Brain microvascular endothelial cell (primary cell): ENCODE measurements at regions not wholly inside any gene's neighbourhood (a gene's known extent, or its start where the extent isn't known, plus 50 kb on each side); places are given as distances from the start of the nearest gene placed in this dataset.

Experiments
- DNase-seq: peaks from one replicate; pipeline ENCODE4 v3.0.0-alpha.2; 2020
- H3K27ac ChIP-seq: fragments of 250-450 bp; sonication (Bioruptor Pico); 2 replicates; pipeline ENCODE4 v1.5.1; 2020; ENCODE audit warnings: mild to moderate bottlenecking, moderate library complexity
- H3K27me3 ChIP-seq: fragments of 250-450 bp; sonication (Bioruptor Pico); replicated peaks from 2 replicates; pipeline ENCODE4 v1.5.1; 2020; ENCODE audit warnings: mild to moderate bottlenecking
- H3K36me3 ChIP-seq: fragments of 250-450 bp; sonication (Bioruptor Pico); replicated peaks from 2 replicates; pipeline ENCODE4 v1.5.1; 2020; ENCODE audit warnings: mild to moderate bottlenecking
- H3K4me3 ChIP-seq: 2 replicates; pipeline ENCODE4 v1.5.1; 2011; ENCODE audit warnings: low read depth, mild to moderate bottlenecking, control low read depth, low read length, moderate library complexity
- in situ Hi-C: cut with HindIII; loops from 2 replicates; pipeline ENCODE4 v1.10.0; 2017; ENCODE audit warnings: low sequenced_read_pairs, low pct_ligation_motif_present
- TF ChIP-seq, protein P1 (sequence below): IDR thresholded peaks from 2 replicates; pipeline ENCODE4 v1.5.1; 2011; ENCODE audit warnings: low read depth, mild to moderate bottlenecking, moderate library complexity, low read length, control low read depth, inconsistent platforms; ENCODE audit errors: missing control alignments

- no peak overlapping the region for H3K4me3 ChIP-seq
- in situ Hi-C loops: no loop called here
- TF ChIP-seq, protein P1, sequence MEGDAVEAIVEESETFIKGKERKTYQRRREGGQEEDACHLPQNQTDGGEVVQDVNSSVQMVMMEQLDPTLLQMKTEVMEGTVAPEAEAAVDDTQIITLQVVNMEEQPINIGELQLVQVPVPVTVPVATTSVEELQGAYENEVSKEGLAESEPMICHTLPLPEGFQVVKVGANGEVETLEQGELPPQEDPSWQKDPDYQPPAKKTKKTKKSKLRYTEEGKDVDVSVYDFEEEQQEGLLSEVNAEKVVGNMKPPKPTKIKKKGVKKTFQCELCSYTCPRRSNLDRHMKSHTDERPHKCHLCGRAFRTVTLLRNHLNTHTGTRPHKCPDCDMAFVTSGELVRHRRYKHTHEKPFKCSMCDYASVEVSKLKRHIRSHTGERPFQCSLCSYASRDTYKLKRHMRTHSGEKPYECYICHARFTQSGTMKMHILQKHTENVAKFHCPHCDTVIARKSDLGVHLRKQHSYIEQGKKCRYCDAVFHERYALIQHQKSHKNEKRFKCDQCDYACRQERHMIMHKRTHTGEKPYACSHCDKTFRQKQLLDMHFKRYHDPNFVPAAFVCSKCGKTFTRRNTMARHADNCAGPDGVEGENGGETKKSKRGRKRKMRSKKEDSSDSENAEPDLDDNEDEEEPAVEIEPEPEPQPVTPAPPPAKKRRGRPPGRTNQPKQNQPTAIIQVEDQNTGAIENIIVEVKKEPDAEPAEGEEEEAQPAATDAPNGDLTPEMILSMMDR: no peak
- H3K27ac ChIP-seq: no peak overlapping the region
- H3K27me3 ChIP-seq: no peaks in the 10 kb centered on the region
- no peak for DNase-seq
- no peaks in the 10 kb centered on the region for H3K36me3 ChIP-seq
Measured at GRCh38 chr11:134850566-134850965, 438.5 kb upstream of the B3GAT1 start.

- Histone ChIP-seq H3K27ac (no peak overlapping the region), H3K4me3 (no peak overlapping the region), H3K36me3 (no peaks in the 10 kb centered on the region), H3K27me3 (no peaks in the 10 kb centered on the region)
- TF ChIP-seq, protein P1: no peak
- no peak for DNase-seq
- in situ Hi-C loops: no loop called here
Measured at GRCh38 chr11:134849833-134850232, 437.8 kb upstream of the B3GAT1 start.

GRCh38 chr11:134847083-134847715, 435.2 kb upstream of the B3GAT1 start:
- no peak for DNase-seq
- H3K4me3 ChIP-seq: no peak overlapping the region

GRCh38 chr11:134846328-134847082, 434.5 kb upstream of the B3GAT1 start:
- DNase-seq: no peak
- Histone ChIP-seq H3K27ac (no peak overlapping the region), H3K4me3 (no peak overlapping the region), H3K27me3 (no peaks in the 10 kb centered on the region), H3K36me3 (no peaks in the 10 kb centered on the region)
- in situ Hi-C loops: no loop called here
- TF ChIP-seq, protein P1: no peak

More at GRCh38 chr11:134847083-134847715, 435.2 kb upstream of the B3GAT1 start:
- TF ChIP-seq, protein P1: no peak
- no peaks in the 10 kb centered on the region for H3K27me3 ChIP-seq
- H3K27ac ChIP-seq: no peak overlapping the region
- in situ Hi-C loops: no loop called here
- H3K36me3 ChIP-seq: no peaks in the 10 kb centered on the region

GRCh38 chr11:134845474-134846327, 433.7 kb upstream of the B3GAT1 start:
- Histone ChIP-seq H3K27ac (no peak overlapping the region), H3K36me3 (no peaks in the 10 kb centered on the region), H3K4me3 (no peak overlapping the region), H3K27me3 (no peaks in the 10 kb centered on the region)
- in situ Hi-C loops: no loop called here
- TF ChIP-seq, protein P1: no peak
- DNase-seq: no peak
